SK-N-MC (cell line): ENCODE measurements at regions not wholly inside any gene's neighbourhood (a gene's known extent, or its start where the extent isn't known, plus 50 kb on each side); places are given as distances from the start of the nearest gene placed in this dataset.
"Not testable (repeated sequence)": the region's sequence is repeated elsewhere in the genome, so short reads cannot be mapped to it uniquely, and the experiment has no call there.

Experiments
- EZH2 ChIP-seq: fragments of 200-600 bp; sonication (generic); IDR thresholded peaks from one replicate; pipeline ENCODE4 v1.6.1; 2017; ENCODE audit warnings: antibody characterized with exemption
- POLR2AphosphoS5 ChIP-seq: IDR thresholded peaks from 2 replicates; pipeline ENCODE4 v1.6.1; 2012; ENCODE audit warnings: mild to moderate bottlenecking, low read depth, low read length, borderline replicate concordance

DNA sequence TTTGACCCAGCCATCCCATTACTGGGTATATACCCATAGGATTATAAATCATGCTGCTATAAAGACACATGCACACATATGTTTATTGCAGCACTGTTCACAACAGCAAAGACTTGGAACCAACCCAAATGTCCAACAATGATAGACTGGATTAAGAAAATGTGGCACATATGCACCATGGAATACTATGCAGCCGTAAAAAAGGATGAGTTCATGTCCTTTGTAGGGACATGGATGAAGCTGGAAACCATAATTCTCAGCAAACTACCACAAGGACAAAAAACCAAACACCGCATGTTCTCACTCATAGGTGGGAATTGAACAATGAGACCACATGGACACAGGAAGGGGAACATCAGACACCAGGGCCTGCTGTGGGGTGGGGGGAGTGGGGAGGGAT is 129.4 kb upstream of the ZNF366 start:
- not testable (repeated sequence) for TF ChIP-seq POLR2AphosphoS5, EZH2
